ENCODE measurements at regions not wholly inside any gene's neighbourhood (a gene's known extent, or its start where the extent isn't known, plus 50 kb on each side); places are given as distances from the start of the nearest gene placed in this dataset.
"Not testable (repeated sequence)": the region's sequence is repeated elsewhere in the genome, so short reads cannot be mapped to it uniquely, and the experiment has no call there.

DNA sequence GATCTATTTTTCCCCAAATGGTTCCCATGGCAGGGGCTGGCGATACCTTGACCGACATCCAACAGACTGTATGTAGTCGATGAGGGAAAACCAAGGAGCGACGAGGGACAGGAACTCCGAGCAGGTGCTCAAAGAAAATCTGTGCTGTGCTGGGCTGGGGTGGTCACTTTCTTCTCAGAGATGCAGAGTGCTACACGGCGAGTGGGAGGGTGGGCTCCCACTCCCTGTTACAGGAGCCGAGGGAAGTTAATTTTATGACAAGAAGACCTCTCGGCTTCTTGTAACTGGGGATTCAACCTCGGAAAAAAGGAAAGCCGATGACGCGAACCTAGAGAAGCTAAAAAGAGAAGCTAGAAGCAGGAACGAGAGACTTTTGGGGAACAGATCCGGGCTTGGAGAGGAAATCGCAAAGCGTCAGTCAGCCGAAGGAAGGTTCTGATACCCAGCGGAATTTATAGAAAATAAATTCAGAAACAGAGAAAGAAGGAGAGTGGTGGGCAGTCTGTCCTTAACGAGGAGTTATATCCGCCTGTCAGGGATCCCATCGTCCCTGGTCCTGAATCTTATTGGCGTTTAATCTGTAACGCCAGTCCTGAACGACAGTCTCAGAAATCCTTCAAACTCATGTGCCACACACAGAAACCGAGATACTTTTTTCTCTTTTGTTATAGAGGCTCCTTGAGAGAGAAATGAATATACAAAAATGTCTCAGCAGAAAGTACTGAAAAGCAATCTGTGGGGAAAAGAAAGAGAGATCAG lies 84.6 kb upstream of the ZNF322 start:
- TF ChIP-seq GABPA (IDR thresholded peaks at IDR 0.05; ENCODE audit: low read depth) (no peak), POLR2AphosphoS5 (IDR thresholded peaks at IDR 0.05; ENCODE audit: low read depth) (no peak), SPI1 (IDR thresholded peaks at IDR 0.05; ENCODE audit: borderline replicate concordance, low read depth) (no peak)
- TF ChIP-seq, protein P1, sequence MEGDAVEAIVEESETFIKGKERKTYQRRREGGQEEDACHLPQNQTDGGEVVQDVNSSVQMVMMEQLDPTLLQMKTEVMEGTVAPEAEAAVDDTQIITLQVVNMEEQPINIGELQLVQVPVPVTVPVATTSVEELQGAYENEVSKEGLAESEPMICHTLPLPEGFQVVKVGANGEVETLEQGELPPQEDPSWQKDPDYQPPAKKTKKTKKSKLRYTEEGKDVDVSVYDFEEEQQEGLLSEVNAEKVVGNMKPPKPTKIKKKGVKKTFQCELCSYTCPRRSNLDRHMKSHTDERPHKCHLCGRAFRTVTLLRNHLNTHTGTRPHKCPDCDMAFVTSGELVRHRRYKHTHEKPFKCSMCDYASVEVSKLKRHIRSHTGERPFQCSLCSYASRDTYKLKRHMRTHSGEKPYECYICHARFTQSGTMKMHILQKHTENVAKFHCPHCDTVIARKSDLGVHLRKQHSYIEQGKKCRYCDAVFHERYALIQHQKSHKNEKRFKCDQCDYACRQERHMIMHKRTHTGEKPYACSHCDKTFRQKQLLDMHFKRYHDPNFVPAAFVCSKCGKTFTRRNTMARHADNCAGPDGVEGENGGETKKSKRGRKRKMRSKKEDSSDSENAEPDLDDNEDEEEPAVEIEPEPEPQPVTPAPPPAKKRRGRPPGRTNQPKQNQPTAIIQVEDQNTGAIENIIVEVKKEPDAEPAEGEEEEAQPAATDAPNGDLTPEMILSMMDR (IDR thresholded peaks at IDR 0.05; ENCODE audit: insufficient read depth, low read length) = no peak
- TF ChIP-seq, protein P2, sequence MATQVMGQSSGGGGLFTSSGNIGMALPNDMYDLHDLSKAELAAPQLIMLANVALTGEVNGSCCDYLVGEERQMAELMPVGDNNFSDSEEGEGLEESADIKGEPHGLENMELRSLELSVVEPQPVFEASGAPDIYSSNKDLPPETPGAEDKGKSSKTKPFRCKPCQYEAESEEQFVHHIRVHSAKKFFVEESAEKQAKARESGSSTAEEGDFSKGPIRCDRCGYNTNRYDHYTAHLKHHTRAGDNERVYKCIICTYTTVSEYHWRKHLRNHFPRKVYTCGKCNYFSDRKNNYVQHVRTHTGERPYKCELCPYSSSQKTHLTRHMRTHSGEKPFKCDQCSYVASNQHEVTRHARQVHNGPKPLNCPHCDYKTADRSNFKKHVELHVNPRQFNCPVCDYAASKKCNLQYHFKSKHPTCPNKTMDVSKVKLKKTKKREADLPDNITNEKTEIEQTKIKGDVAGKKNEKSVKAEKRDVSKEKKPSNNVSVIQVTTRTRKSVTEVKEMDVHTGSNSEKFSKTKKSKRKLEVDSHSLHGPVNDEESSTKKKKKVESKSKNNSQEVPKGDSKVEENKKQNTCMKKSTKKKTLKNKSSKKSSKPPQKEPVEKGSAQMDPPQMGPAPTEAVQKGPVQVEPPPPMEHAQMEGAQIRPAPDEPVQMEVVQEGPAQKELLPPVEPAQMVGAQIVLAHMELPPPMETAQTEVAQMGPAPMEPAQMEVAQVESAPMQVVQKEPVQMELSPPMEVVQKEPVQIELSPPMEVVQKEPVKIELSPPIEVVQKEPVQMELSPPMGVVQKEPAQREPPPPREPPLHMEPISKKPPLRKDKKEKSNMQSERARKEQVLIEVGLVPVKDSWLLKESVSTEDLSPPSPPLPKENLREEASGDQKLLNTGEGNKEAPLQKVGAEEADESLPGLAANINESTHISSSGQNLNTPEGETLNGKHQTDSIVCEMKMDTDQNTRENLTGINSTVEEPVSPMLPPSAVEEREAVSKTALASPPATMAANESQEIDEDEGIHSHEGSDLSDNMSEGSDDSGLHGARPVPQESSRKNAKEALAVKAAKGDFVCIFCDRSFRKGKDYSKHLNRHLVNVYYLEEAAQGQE (IDR thresholded peaks at IDR 0.05; ENCODE audit: insufficient replicate concordance, low read depth) = no peak
- Histone ChIP-seq H3K27ac (replicated peaks) (no peak overlapping the region), H3K4me3 (replicated peaks; ENCODE audit: insufficient read depth, low read length) (no peak overlapping the region), H3K27me3 (ENCODE audit: insufficient read depth, poor library complexity, severe bottlenecking) (no peaks in the 10 kb centered on the region)
- peak in 1 of 2 experiments; percentile 1 for DNase-seq (ENCODE audit: low read depth in 1 of 2, low spot score in 1 of 2)

DNA sequence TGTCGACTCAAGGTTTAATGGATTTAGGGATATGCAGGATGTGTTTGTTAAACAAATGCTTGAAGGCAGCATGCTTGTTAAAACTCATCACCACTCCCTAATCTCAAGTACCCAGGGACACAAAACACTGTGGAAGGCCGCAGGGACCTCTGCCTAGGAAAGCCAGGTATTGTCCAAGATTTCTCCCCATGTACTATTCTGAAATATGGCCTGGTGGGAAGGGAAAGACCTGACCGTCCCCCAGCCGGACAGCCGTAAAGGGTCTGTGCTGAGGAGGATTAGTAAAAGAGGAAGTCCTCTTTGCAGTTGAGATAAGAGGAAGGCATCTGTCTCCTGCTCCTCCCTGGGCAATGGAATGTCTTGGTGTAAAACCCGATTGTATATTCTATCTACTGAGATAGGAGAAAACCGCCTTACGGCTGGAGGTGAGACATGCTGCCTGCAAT lies 85.3 kb upstream of the ZNF322 start:
- H3K27ac ChIP-seq (replicated peaks); H3K4me3 ChIP-seq (replicated peaks; ENCODE audit: insufficient read depth, low read length); H3K27me3 ChIP-seq (ENCODE audit: insufficient read depth, poor library complexity, severe bottlenecking): not testable (repeated sequence)
- TF ChIP-seq SPI1 (IDR thresholded peaks at IDR 0.05; ENCODE audit: borderline replicate concordance, low read depth) = peak; percentile 89
- DNase-seq (ENCODE audit: low read depth in 1 of 2, low spot score in 1 of 2) = peak in 1 of 2 experiments; percentile 18

DNA sequence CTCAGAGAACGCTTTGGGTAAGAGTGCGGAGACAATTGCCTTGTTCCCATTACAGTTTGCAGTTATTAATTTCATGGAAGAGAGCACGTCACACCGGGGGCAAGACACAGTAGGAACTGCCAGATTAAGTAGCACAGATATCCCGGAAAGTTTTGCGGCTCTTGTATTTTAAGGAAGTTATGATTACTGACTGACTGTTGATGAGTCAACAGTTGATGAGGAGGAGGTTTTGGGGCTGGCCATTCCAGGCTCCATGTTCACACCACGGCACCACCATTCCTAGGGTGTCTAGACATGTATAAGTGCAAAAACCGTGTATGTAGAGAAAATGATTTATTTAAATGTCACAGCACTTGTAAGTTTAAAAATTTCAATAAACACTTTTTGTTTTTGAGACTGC lies 86.4 kb upstream of the ZNF322 start:
- peak in 1 of 2 experiments; percentile 0 for DNase-seq (ENCODE audit: low read depth in 1 of 2, low spot score in 1 of 2)
- not testable (repeated sequence) for H3K27ac ChIP-seq (replicated peaks); H3K4me3 ChIP-seq (replicated peaks; ENCODE audit: insufficient read depth, low read length); H3K27me3 ChIP-seq (ENCODE audit: insufficient read depth, poor library complexity, severe bottlenecking)

DNA sequence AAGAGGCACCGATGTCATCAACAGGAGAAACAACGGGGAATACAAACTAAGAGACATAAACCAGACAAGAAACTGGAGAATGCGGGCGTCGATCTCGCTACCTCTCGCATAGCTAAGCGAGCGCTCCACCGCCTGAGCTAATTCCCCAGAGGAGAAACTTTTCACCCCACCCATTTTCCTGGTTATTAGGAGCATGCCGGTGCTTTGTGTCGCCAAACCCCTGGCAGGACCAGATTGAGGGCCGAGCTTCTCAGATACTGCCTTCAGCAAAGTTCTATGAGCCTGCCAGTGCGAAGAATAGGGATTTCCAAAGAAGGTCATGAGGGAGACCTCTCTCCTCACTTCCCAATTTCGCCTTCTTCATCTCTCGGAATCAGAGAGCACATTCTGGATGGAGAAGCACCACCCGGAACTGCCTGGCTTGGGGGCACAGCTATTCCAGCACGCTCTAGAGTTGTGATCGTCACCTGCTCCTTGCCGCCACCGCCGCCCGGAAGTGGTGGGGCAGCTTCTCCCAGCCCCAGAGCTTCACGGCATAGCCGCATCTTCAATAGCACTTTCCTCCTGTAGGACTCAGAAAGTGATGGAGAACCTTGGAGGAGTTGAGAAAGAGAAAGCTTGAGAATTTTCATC lies 89.7 kb upstream of the ZNF322 start:
- DNase-seq (ENCODE audit: low read depth in 1 of 2, low spot score in 1 of 2); H3K27me3 ChIP-seq (ENCODE audit: insufficient read depth, poor library complexity, severe bottlenecking); H3K4me3 ChIP-seq (replicated peaks; ENCODE audit: insufficient read depth, low read length); H3K27ac ChIP-seq (replicated peaks): not testable (repeated sequence)

DNA sequence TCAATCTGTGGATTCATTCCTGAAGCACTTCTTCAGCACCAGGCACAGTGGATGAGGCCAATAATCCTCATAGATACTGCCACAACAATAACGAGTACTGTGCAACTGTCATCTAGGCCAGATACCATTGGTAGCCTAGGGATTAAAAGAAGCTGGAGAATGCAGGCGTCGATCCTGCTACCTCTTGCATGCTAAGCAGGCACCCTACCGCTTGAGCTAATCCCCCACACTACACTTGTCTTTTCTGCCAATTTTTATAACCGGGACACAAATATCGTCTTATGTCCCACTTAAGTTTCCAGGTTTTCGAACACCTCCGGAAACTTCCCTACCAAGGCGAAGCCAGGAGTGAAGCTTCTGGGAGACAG lies 90.2 kb upstream of the ZNF322 start:
- H3K27me3 ChIP-seq (ENCODE audit: insufficient read depth, poor library complexity, severe bottlenecking); H3K27ac ChIP-seq (replicated peaks); H3K4me3 ChIP-seq (replicated peaks; ENCODE audit: insufficient read depth, low read length); DNase-seq (ENCODE audit: low read depth in 1 of 2, low spot score in 1 of 2): not testable (repeated sequence)

DNA sequence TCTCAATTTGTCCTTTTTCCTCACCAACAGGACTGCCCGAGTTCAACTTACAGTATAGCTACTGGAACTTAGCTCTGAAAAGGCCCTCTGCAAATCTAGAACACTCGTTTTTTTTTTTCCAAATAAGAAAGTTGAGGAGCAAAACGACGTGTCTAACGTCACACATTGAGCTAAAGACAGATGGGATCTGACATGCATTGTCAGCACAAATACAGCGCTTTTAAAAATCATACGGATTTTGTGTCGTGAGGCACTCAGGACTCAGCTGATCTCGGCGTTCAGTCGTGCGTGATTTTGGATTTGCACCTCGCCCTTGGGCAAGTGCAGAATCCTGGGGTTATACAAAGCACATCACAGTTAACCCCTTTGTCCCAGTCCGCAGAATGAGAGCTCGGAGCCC lies 94.7 kb upstream of the ZNF322 start:
- TF ChIP-seq POLR2AphosphoS5 (IDR thresholded peaks at IDR 0.05; ENCODE audit: low read depth) (no peak), GABPA (IDR thresholded peaks at IDR 0.05; ENCODE audit: low read depth) (no peak), SPI1 (IDR thresholded peaks at IDR 0.05; ENCODE audit: borderline replicate concordance, low read depth) (no peak)
- TF ChIP-seq, protein P1 (IDR thresholded peaks at IDR 0.05; ENCODE audit: insufficient read depth, low read length) = no peak
- TF ChIP-seq, protein P2 (IDR thresholded peaks at IDR 0.05; ENCODE audit: insufficient replicate concordance, low read depth) = no peak
- Histone ChIP-seq H3K4me3 (replicated peaks; ENCODE audit: insufficient read depth, low read length) (no peak overlapping the region), H3K27me3 (ENCODE audit: insufficient read depth, poor library complexity, severe bottlenecking) (no peaks in the 10 kb centered on the region), H3K27ac (replicated peaks) (no peak overlapping the region)
- no peak for DNase-seq (ENCODE audit: low read depth in 1 of 2, low spot score in 1 of 2)

DNA sequence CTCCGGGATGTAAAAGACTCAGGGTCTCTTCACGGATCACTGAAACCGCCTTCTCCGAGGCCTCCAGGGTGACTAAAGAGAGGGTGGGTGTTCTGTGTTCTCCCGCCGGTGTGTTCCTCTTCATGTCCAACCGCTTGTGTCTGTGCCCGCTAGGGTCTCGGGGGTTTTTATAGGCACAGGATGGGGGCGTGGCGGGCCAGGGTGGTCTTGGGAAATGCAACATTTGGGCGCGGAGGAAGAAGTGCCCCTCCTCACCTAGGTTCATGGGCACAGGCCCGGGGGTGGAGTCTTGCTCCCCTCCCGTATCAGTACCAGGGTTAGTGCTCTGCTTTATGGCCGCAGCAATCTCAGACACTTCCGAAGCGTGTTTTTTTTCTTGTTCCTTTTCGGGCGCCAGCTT lies 95.3 kb upstream of the ZNF322 start:
- H3K4me3 ChIP-seq (replicated peaks; ENCODE audit: insufficient read depth, low read length); H3K27ac ChIP-seq (replicated peaks); H3K27me3 ChIP-seq (ENCODE audit: insufficient read depth, poor library complexity, severe bottlenecking); DNase-seq (ENCODE audit: low read depth in 1 of 2, low spot score in 1 of 2): not testable (repeated sequence)

DNA sequence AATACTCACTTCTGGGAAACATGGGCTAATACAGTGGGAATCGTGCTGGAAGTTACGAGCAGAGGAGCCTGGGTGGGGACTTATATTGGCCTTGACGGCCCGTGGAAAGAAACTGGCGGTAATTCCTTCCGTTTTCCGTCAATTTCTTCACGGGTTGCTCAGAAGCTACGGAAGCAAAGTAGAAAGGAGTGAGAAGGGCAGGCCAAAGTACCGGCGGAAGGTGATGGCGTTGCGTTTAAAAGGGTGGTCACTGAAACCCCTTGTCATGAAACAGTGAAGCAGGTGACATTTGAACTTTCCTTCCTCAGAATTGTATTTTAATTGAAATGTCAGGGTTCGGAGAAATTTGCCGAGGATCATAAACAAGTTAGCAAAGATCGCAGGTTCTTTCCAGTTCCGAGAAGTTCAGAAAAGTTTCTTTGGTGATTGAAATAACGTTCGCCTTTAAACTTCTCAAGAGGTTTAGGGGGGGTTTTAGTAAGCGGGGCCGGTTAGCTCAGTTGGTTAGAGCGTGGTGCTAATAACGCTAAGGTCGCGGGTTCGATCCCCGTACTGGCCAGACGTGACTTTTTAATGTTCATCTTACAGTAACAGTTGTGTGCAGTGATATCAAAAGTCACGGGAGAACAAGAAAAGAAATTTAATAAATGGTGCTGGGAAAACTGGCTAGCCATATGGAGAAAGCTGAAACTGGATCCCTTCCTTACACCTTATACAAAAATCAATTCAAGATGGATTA lies 96.7 kb upstream of the ZNF322 start:
- H3K4me3 ChIP-seq (replicated peaks; ENCODE audit: insufficient read depth, low read length); H3K27ac ChIP-seq (replicated peaks); H3K27me3 ChIP-seq (ENCODE audit: insufficient read depth, poor library complexity, severe bottlenecking); DNase-seq (ENCODE audit: low read depth in 1 of 2, low spot score in 1 of 2): not testable (repeated sequence)

Measured in HL-60 (cell line).